Retinal pigment epithelial cell (primary cell): ENCODE measurements at regions not wholly inside any gene's neighbourhood (a gene's known extent, or its start where the extent isn't known, plus 50 kb on each side); places are given as distances from the start of the nearest gene placed in this dataset.

Source experiments
- DNase-seq: peaks from one replicate; pipeline ENCODE4 v3.0.0-alpha.2; 2010; ENCODE audit warnings: low read depth
- H3K4me3 ChIP-seq: 2 replicates; pipeline ENCODE4 v1.5.1; 2011; ENCODE audit warnings: mild to moderate bottlenecking, low read length, control low read depth, moderate library complexity
- CTCF ChIP-seq: conservative IDR thresholded peaks from 2 replicates; pipeline ENCODE4 v1.5.1; 2011; ENCODE audit warnings: low read depth, low read length, control low read depth, inconsistent platforms

DNA sequence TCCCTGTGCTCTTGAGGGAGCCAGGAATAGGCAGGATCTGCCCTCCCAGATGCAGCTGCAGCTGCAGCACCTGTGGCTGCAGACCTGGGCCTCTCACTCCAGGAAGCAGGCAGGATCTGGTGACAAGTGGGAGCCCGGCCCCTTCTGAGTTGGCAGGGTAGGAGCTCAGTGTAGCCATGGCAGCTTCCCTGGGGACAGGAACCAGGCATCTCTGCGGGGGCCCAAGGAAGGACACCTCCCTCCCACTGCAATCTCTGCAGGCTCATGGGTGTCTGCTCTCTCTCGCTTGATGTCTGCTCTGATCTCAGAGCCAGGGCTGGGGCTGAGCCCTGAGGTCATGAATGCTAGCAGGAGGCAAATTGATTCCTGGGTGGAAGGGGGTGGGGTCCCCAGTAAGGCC is 592.5 kb upstream of the CA10 start:
- DNase-seq: no peak
- no peak for TF ChIP-seq CTCF
- H3K4me3 ChIP-seq: no peak overlapping the region

DNA sequence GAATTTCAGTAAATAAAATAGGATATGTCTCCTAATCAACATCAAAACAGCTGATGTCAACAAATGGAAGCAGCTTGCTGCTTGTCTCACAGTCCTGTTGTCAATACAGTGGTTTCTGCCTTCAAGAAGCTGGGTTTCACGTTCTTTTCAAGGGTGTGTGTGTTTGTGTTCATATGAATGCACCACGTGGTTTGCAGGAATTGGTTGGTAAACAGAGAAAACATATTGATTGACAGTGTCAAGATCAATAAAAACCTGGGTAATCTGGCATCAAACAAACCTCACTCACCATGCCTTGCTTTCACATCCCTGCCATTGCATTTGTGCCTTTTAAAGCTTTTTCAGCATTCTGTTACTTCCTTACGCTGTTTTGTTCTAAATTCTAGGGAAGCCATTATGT is 585.7 kb upstream of the CA10 start:
- no peak for DNase-seq
- TF ChIP-seq CTCF: no peak
- H3K4me3 ChIP-seq: no peak overlapping the region

DNA sequence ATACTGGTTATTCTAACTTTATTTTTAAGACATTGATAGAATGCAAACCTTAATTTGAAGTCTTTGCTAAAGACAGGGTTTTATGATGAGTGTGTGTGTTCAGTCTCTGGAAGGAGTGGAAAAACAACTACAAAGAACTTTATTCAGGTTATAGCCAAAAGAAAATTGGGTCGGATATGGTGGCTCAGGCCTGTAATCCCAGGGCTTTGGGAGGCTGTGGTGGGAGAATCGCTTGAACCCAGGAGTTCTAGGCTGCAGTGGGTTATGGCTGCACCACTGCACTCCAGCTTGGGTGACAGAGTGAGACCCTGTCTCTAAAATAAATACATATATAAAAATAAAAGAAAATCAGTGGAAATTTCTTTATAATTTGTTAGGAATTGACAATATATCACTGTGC is 581.5 kb upstream of the CA10 start:
- DNase-seq: no peak
- no peak for TF ChIP-seq CTCF
- H3K4me3 ChIP-seq: no peak overlapping the region

DNA sequence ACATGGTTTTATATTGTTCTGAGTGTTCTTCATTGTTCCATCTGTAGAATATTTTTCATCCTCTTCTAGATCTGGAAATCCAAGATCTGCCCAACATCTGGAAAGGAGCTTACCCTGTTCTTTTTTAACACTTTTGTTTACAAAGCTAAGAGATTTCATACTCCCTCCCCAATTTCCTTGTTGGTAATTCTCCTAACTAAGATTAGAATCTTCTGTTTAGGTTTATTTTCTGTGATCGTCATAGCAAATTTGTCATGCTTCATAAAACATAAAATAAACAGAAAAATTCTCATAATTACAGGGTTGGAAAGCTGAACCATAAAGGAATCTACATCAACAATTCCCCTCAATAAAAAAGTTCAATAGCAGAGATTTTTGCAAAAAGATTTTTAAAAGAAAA is 580.3 kb upstream of the CA10 start:
- no peak for DNase-seq
- no peak overlapping the region for H3K4me3 ChIP-seq
- no peak for TF ChIP-seq CTCF

DNA sequence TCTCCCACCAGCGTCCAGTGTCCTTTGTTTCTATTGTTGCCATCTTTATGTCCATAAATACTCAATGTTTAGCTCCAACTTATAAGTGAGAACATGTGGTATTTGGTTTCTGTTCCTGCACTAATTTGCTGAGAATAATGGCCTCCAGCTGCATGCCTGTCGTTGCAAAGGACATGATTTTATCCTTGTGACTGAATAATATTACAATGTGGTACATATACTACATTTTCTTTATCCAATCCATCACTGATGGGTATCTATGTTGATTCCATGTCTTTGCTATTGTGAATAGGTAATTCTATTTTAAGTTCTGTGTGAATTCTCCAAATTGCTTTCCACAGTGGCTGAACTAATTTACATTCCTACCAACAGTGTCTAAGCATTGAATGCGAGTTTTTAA is 578.6 kb upstream of the CA10 start:
- H3K4me3 ChIP-seq: no peak overlapping the region
- DNase-seq: no peak
- no peak for TF ChIP-seq CTCF

DNA sequence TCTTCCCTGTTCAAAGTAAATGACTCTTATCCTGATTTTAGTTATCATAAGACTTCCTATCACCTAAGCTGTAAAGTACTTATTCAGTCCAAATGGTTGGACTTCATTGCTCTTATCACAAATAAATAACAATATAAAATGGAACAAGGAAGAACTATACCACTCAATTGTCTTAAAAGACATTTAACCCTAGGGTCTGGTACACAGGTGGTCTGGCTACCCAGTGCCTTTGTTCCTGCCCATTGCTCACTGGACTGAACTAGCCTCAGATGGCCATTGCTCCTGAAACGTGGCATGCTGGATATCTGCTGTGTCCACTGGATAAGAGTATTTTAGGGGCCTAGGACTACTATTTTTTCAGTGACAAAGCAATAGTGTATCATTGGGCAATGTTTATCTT is 574.3 kb upstream of the CA10 start:
- no peak for DNase-seq
- H3K4me3 ChIP-seq: no peak overlapping the region
- no peak for TF ChIP-seq CTCF

GRCh38 chr17:52724578-52724977 is 566.1 kb upstream of the CA10 start:
- DNase-seq: no peak
- no peak overlapping the region for H3K4me3 ChIP-seq
- TF ChIP-seq CTCF: no peak
